Breast epithelium (tissue), 3 donors: ENCODE measurements at regions not wholly inside any gene's neighbourhood (a gene's known extent, or its start where the extent isn't known, plus 50 kb on each side); places are given as distances from the start of the nearest gene placed in this dataset.

ENCODE experiments used
- CTCF ChIP-seq, 3 donors: fragments of 450-650 bp; IDR thresholded peaks; one replicate each; pipeline ENCODE4 v1.5.1; 2016 to 2017; ENCODE audit warnings: antibody characterized with exemption in 3 of 3, mild to moderate bottlenecking in 3 of 3, moderate library complexity in 3 of 3
- POLR2AphosphoS5 ChIP-seq, 3 donors: sonication (generic); formaldehyde crosslinking; IDR thresholded peaks; one replicate each; pipeline ENCODE4 v1.6.1; 2017; ENCODE audit warnings: antibody characterized with exemption in 3 of 3

- TF ChIP-seq POLR2AphosphoS5 (IDR thresholded peaks at IDR 0.05) (no peak), CTCF (IDR thresholded peaks at IDR 0.05) (no peak)
These were observed 51.6 kb upstream of the NCOA1 start for GRCh38 chr2:24439280-24439970.
